Liver (tissue), 8 donors: ENCODE measurements at regions not wholly inside any gene's neighbourhood (a gene's known extent, or its start where the extent isn't known, plus 50 kb on each side); places are given as distances from the start of the nearest gene placed in this dataset.

ENCODE experiments used
- DNase-seq: peaks from one replicate; pipeline ENCODE4 v3.0.0-alpha.2; 2017; ENCODE audit warnings: low spot score
- H3K27ac ChIP-seq, 2 donors: one replicate each; pipeline ENCODE4 v1.7.0; 2013; ENCODE audit warnings: inconsistent platforms in 2 of 2, low read length in 2 of 2, control low read depth in 1 of 2, low read depth in 1 of 2, mild to moderate bottlenecking in 1 of 2
- H3K27me3 ChIP-seq, 4 donors: one replicate each; pipeline versions ENCODE4 v1.6.1 to v1.7.0; 2013; ENCODE audit warnings: low read length in 3 of 4, inconsistent platforms in 1 of 4, mild to moderate bottlenecking in 1 of 4, moderate library complexity in 1 of 4; ENCODE audit not compliant: control insufficient read depth in 4 of 4, insufficient read depth in 4 of 4
- H3K36me3 ChIP-seq, 4 donors: one replicate each; pipeline versions ENCODE4 v1.6.1 to v1.7.0; 2013; ENCODE audit warnings: low read length in 3 of 4, mild to moderate bottlenecking in 3 of 4, low read depth in 1 of 4, moderate library complexity in 1 of 4; ENCODE audit not compliant: control insufficient read depth in 4 of 4, insufficient read depth in 3 of 4
- H3K4me1 ChIP-seq, 4 donors: one replicate each; pipeline versions ENCODE4 v1.6.1 to v1.7.0; 2013; ENCODE audit warnings: low read length in 3 of 4, mild to moderate bottlenecking in 3 of 4, moderate library complexity in 1 of 4; ENCODE audit not compliant: control insufficient read depth in 4 of 4, insufficient read depth in 4 of 4
- H3K4me3 ChIP-seq, 3 donors: one replicate each; pipeline versions ENCODE4 v1.6.1 to v1.7.0; 2013; ENCODE audit warnings: low read length in 3 of 3, control low read depth in 1 of 3, low read depth in 1 of 3, mild to moderate bottlenecking in 1 of 3
- H3K9ac ChIP-seq, 2 donors: one replicate each; pipeline ENCODE4 v1.7.0; 2013; ENCODE audit warnings: low read length in 2 of 2, mild to moderate bottlenecking in 2 of 2, moderate library complexity in 2 of 2, control low read depth in 1 of 2, low read depth in 1 of 2
- H3K9me3 ChIP-seq, 4 donors: one replicate each; pipeline versions ENCODE4 v1.6.1 to v1.7.0; 2013; ENCODE audit warnings: low read length in 3 of 4; ENCODE audit not compliant: control insufficient read depth in 4 of 4
- EGR1 ChIP-seq, 2 donors: IDR thresholded peaks; 2 replicates each; pipeline ENCODE4 v1.6.1; 2016 to 2018; ENCODE audit warnings: antibody characterized with exemption in 2 of 2, low read depth in 2 of 2
- FOXA1 ChIP-seq: IDR thresholded peaks from 2 replicates; pipeline ENCODE4 v1.6.1; 2016; ENCODE audit warnings: antibody characterized with exemption
- FOXA2 ChIP-seq: IDR thresholded peaks from 2 replicates; pipeline ENCODE4 v1.6.1; 2016; ENCODE audit warnings: antibody characterized with exemption
- GABPA ChIP-seq, 2 donors: IDR thresholded peaks in 1 of 2; conservative IDR thresholded peaks in 1 of 2; 2 replicates each; pipeline ENCODE4 v1.6.1; 2016; ENCODE audit warnings: antibody characterized with exemption in 2 of 2, mild to moderate bottlenecking in 1 of 2, moderate library complexity in 1 of 2
- HNF4A ChIP-seq, 2 donors: conservative IDR thresholded peaks; 2 replicates each; pipeline ENCODE4 v1.6.1; 2016; ENCODE audit warnings: antibody characterized with exemption in 2 of 2, mild to moderate bottlenecking in 2 of 2
- HNF4G ChIP-seq: IDR thresholded peaks from 2 replicates; pipeline ENCODE4 v1.6.1; 2016; ENCODE audit warnings: antibody characterized with exemption
- JUND ChIP-seq, 2 donors: IDR thresholded peaks; 2 replicates each; pipeline ENCODE4 v1.6.1; 2016; ENCODE audit warnings: antibody characterized with exemption in 2 of 2
- NR2F2 ChIP-seq: IDR thresholded peaks from 2 replicates; pipeline ENCODE4 v1.6.1; 2016; ENCODE audit warnings: antibody characterized with exemption
- RAD21 ChIP-seq, 2 donors: IDR thresholded peaks; 2 replicates each; pipeline ENCODE4 v1.6.1; 2016; ENCODE audit warnings: antibody characterized with exemption in 2 of 2, mild to moderate bottlenecking in 2 of 2
- RXRA ChIP-seq, 2 donors: IDR thresholded peaks; 2 replicates each; pipeline ENCODE4 v1.6.1; 2017 to 2018; ENCODE audit warnings: antibody characterized with exemption in 2 of 2, mild to moderate bottlenecking in 1 of 2
- SP1 ChIP-seq: IDR thresholded peaks from 2 replicates; pipeline ENCODE4 v1.6.1; 2018; ENCODE audit warnings: antibody characterized with exemption, mild to moderate bottlenecking
- TAF1 ChIP-seq: conservative IDR thresholded peaks from 2 replicates; pipeline ENCODE4 v1.6.1; 2016; ENCODE audit warnings: antibody characterized with exemption, mild to moderate bottlenecking
- YY1 ChIP-seq: IDR thresholded peaks from 2 replicates; pipeline ENCODE4 v1.6.1; 2016; ENCODE audit warnings: antibody characterized with exemption, mild to moderate bottlenecking
- WGBS: extraction: QIAGEN DNeasy Blood & Tissue Kit; methylation state at CpG from one replicate; pipeline ENCODE4 v1.1.7; 2013; 5-methylcytosine and 5-hydroxymethylcytosine counted together
- TF ChIP-seq, protein P1 (sequence below): IDR thresholded peaks from 2 replicates; pipeline ENCODE4 v1.6.1; 2016; ENCODE audit warnings: antibody characterized with exemption
- TF ChIP-seq, protein P2 (sequence below): IDR thresholded peaks from 2 replicates; pipeline ENCODE4 v1.6.1; 2016; ENCODE audit warnings: antibody characterized with exemption
- TF ChIP-seq, protein P3 (sequence below): IDR thresholded peaks from 2 replicates; pipeline ENCODE4 v1.6.1; 2016; ENCODE audit warnings: antibody characterized with exemption, mild to moderate bottlenecking
- TF ChIP-seq, protein P4 (sequence below): fragments of 150-350 bp; IDR thresholded peaks from 2 replicates; pipeline ENCODE4 v1.5.1; 2017; ENCODE audit warnings: improper control_type of control experiment, low read depth, low read length; ENCODE audit not compliant: missing input control
- TF ChIP-seq, protein P5 (sequence below): IDR thresholded peaks from 2 replicates; pipeline ENCODE4 v1.6.1; 2016; ENCODE audit warnings: antibody characterized with exemption
- donor health status: healthy.
- donor health status: healthy.
- donor health status: healthy.
- donor health status: healthy.
- donor health status: healthy.

DNA sequence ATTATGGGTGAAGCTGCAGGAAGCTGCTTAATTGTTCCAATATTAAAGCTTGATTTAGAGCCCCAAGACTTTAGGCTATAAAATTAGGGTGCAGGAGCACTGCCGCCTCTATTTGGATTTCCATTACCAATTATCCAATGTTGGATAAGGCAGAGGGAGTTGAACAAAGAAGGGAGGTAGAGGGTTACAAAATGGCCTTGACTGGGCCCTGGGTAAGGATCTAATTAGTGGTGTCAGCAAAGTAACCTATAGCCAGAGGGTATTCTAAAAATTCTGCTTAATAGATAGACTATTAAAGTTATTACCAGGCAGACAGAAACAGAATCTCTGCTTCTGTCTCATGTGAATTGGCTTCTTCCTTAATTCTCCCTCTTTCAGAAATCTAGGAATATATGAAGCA, 50.3 kb upstream of the DPPA4 start:
- no peaks in the 10 kb centered on the region for H3K9me3 ChIP-seq

DNA sequence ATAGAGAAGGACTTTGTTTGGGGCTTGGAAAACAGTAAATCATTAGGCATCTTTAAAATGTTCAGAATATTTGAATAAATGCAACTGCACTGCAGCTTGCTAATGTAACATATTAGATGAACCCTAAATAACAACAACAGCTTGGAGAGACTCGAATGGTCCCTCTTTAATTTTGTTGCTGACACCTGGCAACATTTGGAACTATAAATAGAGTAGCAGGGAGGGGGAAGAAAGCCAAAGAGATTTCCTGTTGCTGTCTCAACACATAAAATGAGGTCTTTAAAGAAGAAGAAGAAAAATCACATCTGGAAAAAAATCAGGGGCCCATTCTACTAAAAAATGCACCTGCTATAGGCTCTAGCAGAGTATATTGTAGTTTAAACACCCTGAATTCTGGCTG, 49.9 kb upstream of the DPPA4 start:
- 33% methylated on average over 1 of the region's 1 CpG for whole genome bisulfite sequencing

More for the DNA sequence above, 50.3 kb upstream of the DPPA4 start:
- TF ChIP-seq SP1 (no peak), RAD21 (IDR thresholded peaks at IDR 0.05) (no peak), YY1 (no peak), GABPA (IDR thresholded peaks at IDR 0.05 in 1 of 2, conservative IDR thresholded peaks at IDR 0.05 in 1 of 2) (no peak), FOXA1 (no peak), NR2F2 (no peak)
- no peaks in the 10 kb centered on the region for H3K27me3 ChIP-seq
- no peak overlapping the region for H3K4me3 ChIP-seq
- H3K36me3 ChIP-seq = no peaks in the 10 kb centered on the region
- peaks cover 0 to 25% (median 16%) of the 10 kb centered on the region in 4 donors for H3K4me1 ChIP-seq
- H3K27ac ChIP-seq = no peak overlapping the region
- DNase-seq = no peak
- 95% methylated on average over 1 of the region's 1 CpG for WGBS
- H3K9ac ChIP-seq = peak overlapping the region in 1 of 2 donors; percentile 19

More for the DNA sequence above, 49.9 kb upstream of the DPPA4 start:
- no peak overlapping the region for H3K9ac ChIP-seq
- H3K4me3 ChIP-seq = no peak overlapping the region
- H3K27ac ChIP-seq = no peak overlapping the region
- H3K4me1 ChIP-seq = peaks cover 0 to 23% (median 16%) of the 10 kb centered on the region in 4 donors
- no peaks in the 10 kb centered on the region for H3K9me3 ChIP-seq
- no peaks in the 10 kb centered on the region for H3K27me3 ChIP-seq
- no peak for DNase-seq
- H3K36me3 ChIP-seq = no peaks in the 10 kb centered on the region
- no peak for TF ChIP-seq RAD21 (IDR thresholded peaks at IDR 0.05)
- TF ChIP-seq, protein P1, sequence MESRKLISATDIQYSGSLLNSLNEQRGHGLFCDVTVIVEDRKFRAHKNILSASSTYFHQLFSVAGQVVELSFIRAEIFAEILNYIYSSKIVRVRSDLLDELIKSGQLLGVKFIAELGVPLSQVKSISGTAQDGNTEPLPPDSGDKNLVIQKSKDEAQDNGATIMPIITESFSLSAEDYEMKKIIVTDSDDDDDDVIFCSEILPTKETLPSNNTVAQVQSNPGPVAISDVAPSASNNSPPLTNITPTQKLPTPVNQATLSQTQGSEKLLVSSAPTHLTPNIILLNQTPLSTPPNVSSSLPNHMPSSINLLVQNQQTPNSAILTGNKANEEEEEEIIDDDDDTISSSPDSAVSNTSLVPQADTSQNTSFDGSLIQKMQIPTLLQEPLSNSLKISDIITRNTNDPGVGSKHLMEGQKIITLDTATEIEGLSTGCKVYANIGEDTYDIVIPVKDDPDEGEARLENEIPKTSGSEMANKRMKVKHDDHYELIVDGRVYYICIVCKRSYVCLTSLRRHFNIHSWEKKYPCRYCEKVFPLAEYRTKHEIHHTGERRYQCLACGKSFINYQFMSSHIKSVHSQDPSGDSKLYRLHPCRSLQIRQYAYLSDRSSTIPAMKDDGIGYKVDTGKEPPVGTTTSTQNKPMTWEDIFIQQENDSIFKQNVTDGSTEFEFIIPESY = no peak
- TF ChIP-seq, protein P2, sequence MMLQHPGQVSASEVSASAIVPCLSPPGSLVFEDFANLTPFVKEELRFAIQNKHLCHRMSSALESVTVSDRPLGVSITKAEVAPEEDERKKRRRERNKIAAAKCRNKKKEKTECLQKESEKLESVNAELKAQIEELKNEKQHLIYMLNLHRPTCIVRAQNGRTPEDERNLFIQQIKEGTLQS = no peak
- TF ChIP-seq, protein P3, sequence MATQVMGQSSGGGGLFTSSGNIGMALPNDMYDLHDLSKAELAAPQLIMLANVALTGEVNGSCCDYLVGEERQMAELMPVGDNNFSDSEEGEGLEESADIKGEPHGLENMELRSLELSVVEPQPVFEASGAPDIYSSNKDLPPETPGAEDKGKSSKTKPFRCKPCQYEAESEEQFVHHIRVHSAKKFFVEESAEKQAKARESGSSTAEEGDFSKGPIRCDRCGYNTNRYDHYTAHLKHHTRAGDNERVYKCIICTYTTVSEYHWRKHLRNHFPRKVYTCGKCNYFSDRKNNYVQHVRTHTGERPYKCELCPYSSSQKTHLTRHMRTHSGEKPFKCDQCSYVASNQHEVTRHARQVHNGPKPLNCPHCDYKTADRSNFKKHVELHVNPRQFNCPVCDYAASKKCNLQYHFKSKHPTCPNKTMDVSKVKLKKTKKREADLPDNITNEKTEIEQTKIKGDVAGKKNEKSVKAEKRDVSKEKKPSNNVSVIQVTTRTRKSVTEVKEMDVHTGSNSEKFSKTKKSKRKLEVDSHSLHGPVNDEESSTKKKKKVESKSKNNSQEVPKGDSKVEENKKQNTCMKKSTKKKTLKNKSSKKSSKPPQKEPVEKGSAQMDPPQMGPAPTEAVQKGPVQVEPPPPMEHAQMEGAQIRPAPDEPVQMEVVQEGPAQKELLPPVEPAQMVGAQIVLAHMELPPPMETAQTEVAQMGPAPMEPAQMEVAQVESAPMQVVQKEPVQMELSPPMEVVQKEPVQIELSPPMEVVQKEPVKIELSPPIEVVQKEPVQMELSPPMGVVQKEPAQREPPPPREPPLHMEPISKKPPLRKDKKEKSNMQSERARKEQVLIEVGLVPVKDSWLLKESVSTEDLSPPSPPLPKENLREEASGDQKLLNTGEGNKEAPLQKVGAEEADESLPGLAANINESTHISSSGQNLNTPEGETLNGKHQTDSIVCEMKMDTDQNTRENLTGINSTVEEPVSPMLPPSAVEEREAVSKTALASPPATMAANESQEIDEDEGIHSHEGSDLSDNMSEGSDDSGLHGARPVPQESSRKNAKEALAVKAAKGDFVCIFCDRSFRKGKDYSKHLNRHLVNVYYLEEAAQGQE = no peak
- TF ChIP-seq EGR1 (IDR thresholded peaks at IDR 0.05; ENCODE audit: low read depth in 2 of 2) = no peak
- TF ChIP-seq JUND (IDR thresholded peaks at IDR 0.05) = no peak
- no peak for TF ChIP-seq FOXA1
- no peak for TF ChIP-seq TAF1
- TF ChIP-seq HNF4G = no peak
- TF ChIP-seq, protein P4, sequence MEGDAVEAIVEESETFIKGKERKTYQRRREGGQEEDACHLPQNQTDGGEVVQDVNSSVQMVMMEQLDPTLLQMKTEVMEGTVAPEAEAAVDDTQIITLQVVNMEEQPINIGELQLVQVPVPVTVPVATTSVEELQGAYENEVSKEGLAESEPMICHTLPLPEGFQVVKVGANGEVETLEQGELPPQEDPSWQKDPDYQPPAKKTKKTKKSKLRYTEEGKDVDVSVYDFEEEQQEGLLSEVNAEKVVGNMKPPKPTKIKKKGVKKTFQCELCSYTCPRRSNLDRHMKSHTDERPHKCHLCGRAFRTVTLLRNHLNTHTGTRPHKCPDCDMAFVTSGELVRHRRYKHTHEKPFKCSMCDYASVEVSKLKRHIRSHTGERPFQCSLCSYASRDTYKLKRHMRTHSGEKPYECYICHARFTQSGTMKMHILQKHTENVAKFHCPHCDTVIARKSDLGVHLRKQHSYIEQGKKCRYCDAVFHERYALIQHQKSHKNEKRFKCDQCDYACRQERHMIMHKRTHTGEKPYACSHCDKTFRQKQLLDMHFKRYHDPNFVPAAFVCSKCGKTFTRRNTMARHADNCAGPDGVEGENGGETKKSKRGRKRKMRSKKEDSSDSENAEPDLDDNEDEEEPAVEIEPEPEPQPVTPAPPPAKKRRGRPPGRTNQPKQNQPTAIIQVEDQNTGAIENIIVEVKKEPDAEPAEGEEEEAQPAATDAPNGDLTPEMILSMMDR = no peak
- TF ChIP-seq, protein P5, sequence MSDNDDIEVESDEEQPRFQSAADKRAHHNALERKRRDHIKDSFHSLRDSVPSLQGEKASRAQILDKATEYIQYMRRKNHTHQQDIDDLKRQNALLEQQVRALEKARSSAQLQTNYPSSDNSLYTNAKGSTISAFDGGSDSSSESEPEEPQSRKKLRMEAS = no peak
- no peak for TF ChIP-seq RXRA (IDR thresholded peaks at IDR 0.05)
- no peak for TF ChIP-seq FOXA2
- TF ChIP-seq HNF4A (conservative IDR thresholded peaks at IDR 0.05) = no peak
- TF ChIP-seq YY1 = no peak
- TF ChIP-seq GABPA (IDR thresholded peaks at IDR 0.05 in 1 of 2, conservative IDR thresholded peaks at IDR 0.05 in 1 of 2) = no peak
- no peak for TF ChIP-seq SP1
- TF ChIP-seq NR2F2 = no peak
